OCI-LY1 (cell line): ENCODE measurements at regions not wholly inside any gene's neighbourhood (a gene's known extent, or its start where the extent isn't known, plus 50 kb on each side); places are given as distances from the start of the nearest gene placed in this dataset.

Experiments
- H2AFZ ChIP-seq: fragments of 200-600 bp; sonication (generic), shearing (Covaris generic); 2 replicates; pipeline ENCODE4 v1.6.0; 2014; ENCODE audit warnings: antibody characterized with exemption, mild to moderate bottlenecking, low read length
- H3F3A ChIP-seq: fragments of 200-600 bp; sonication (generic), shearing (Covaris generic); 2 replicates; pipeline ENCODE4 v1.6.0; 2014; ENCODE audit warnings: mild to moderate bottlenecking, antibody characterized with exemption, low read length, moderate library complexity; ENCODE audit not compliant: insufficient read depth
- H3K27ac ChIP-seq: fragments of 200-600 bp; sonication (generic); 2 replicates; pipeline ENCODE4 v1.5.1; 2014; ENCODE audit warnings: low read length, mixed run types, mild to moderate bottlenecking, low read depth; ENCODE audit not compliant: poor library complexity, severe bottlenecking
- H3K27me3 ChIP-seq: fragments of 200-600 bp; sonication (generic); 2 replicates; pipeline ENCODE4 v1.6.0; 2014; ENCODE audit warnings: antibody characterized with exemption, mild to moderate bottlenecking, low read length, moderate library complexity; ENCODE audit not compliant: insufficient read depth
- H3K36me3 ChIP-seq: fragments of 200-600 bp; sonication (generic); 2 replicates; pipeline ENCODE4 v1.6.1; 2014; ENCODE audit warnings: mild to moderate bottlenecking, antibody characterized with exemption, low read length, moderate library complexity, mixed read lengths; ENCODE audit not compliant: insufficient read depth
- H3K4me1 ChIP-seq: fragments of 200-600 bp; sonication (generic); 2 replicates; pipeline ENCODE4 v1.5.1; 2014; ENCODE audit warnings: mild to moderate bottlenecking, low read length, moderate library complexity; ENCODE audit not compliant: insufficient read depth, severe bottlenecking
- H3K4me2 ChIP-seq: fragments of 200-600 bp; sonication (generic), shearing (Covaris generic); 2 replicates; pipeline ENCODE4 v1.6.1; 2014; ENCODE audit warnings: low read length
- H3K4me3 ChIP-seq: fragments of 200-600 bp; sonication (generic); 2 replicates; pipeline ENCODE4 v1.5.1; 2014; ENCODE audit warnings: low read length, low read depth, mild to moderate bottlenecking, mixed read lengths; ENCODE audit not compliant: poor library complexity, severe bottlenecking
- H3K79me2 ChIP-seq: fragments of 200-600 bp; shearing (Covaris generic); 2 replicates; pipeline ENCODE4 v1.6.1; 2016; ENCODE audit warnings: mixed run types, low read length, mixed read lengths; ENCODE audit not compliant: insufficient read depth
- H3K9ac ChIP-seq: fragments of 200-600 bp; sonication (generic), shearing (Covaris generic); 2 replicates; pipeline ENCODE4 v1.6.1; 2014; ENCODE audit warnings: mild to moderate bottlenecking, low read length, mixed read lengths
- H3K9me2 ChIP-seq: fragments of 200-600 bp; sonication (generic), shearing (Covaris generic); 2 replicates; pipeline ENCODE4 v1.6.1; 2014; ENCODE audit warnings: low read depth, mild to moderate bottlenecking, low read length, mixed read lengths
- H3K9me3 ChIP-seq: fragments of 200-600 bp; shearing (Covaris generic); 2 replicates; pipeline ENCODE4 v1.6.1; 2014; ENCODE audit warnings: low read length, mixed read lengths
- H4K20me1 ChIP-seq: fragments of 200-600 bp; sonication (generic), shearing (Covaris generic); 2 replicates; pipeline ENCODE4 v1.6.0; 2016; ENCODE audit warnings: mild to moderate bottlenecking, low read length; ENCODE audit not compliant: insufficient read depth
- EZH2 ChIP-seq: fragments of 200-600 bp; sonication (generic), shearing (Covaris generic); IDR thresholded peaks from 2 replicates; pipeline ENCODE4 v1.8.0; 2017; ENCODE audit warnings: borderline replicate concordance, mixed run types, mild to moderate bottlenecking, antibody characterized with exemption, low read length, moderate library complexity, mixed read lengths
- TF ChIP-seq, protein P1 (sequence below): fragments of 200-600 bp; sonication (generic), shearing (Covaris generic); IDR thresholded peaks from 2 replicates; pipeline ENCODE4 v1.5.1; 2017; ENCODE audit warnings: mild to moderate bottlenecking, antibody characterized with exemption, low read length, moderate library complexity, mixed read lengths

GRCh38 chr15:62770111-62770660 lies 272.4 kb upstream of the TPM1 start:
- no peaks in the 10 kb centered on the region for H3K9me3 ChIP-seq
- no peak overlapping the region for H3K4me2 ChIP-seq
- H3K4me3 ChIP-seq, result no peak overlapping the region
- H3K4me1 ChIP-seq, result no peaks in the 10 kb centered on the region
- no peaks in the 10 kb centered on the region for H3F3A ChIP-seq
- H3K9ac ChIP-seq, result no peak overlapping the region
- H3K27ac ChIP-seq, result no peak overlapping the region
- H3K36me3 ChIP-seq, result no peaks in the 10 kb centered on the region
- no peak overlapping the region for H2AFZ ChIP-seq
- no peaks in the 10 kb centered on the region for H3K79me2 ChIP-seq
- no peaks in the 10 kb centered on the region for H3K27me3 ChIP-seq
- H3K9me2 ChIP-seq, result no peaks in the 10 kb centered on the region
- no peaks in the 10 kb centered on the region for H4K20me1 ChIP-seq
- TF ChIP-seq, protein P1, sequence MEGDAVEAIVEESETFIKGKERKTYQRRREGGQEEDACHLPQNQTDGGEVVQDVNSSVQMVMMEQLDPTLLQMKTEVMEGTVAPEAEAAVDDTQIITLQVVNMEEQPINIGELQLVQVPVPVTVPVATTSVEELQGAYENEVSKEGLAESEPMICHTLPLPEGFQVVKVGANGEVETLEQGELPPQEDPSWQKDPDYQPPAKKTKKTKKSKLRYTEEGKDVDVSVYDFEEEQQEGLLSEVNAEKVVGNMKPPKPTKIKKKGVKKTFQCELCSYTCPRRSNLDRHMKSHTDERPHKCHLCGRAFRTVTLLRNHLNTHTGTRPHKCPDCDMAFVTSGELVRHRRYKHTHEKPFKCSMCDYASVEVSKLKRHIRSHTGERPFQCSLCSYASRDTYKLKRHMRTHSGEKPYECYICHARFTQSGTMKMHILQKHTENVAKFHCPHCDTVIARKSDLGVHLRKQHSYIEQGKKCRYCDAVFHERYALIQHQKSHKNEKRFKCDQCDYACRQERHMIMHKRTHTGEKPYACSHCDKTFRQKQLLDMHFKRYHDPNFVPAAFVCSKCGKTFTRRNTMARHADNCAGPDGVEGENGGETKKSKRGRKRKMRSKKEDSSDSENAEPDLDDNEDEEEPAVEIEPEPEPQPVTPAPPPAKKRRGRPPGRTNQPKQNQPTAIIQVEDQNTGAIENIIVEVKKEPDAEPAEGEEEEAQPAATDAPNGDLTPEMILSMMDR, result no peak
- no peak for TF ChIP-seq EZH2

- H3K4me3 ChIP-seq, result no peak overlapping the region
- no peak overlapping the region for H3K4me2 ChIP-seq
- H3K4me1 ChIP-seq, result no peaks in the 10 kb centered on the region
- no peaks in the 10 kb centered on the region for H3K9me3 ChIP-seq
- H3K36me3 ChIP-seq, result no peaks in the 10 kb centered on the region
- H3K27ac ChIP-seq, result no peak overlapping the region
- H3F3A ChIP-seq, result no peaks in the 10 kb centered on the region
- no peak for TF ChIP-seq EZH2
- TF ChIP-seq, protein P1, result no peak
- no peak overlapping the region for H3K9ac ChIP-seq
- H2AFZ ChIP-seq, result no peak overlapping the region
- H3K79me2 ChIP-seq, result no peaks in the 10 kb centered on the region
- H4K20me1 ChIP-seq, result no peaks in the 10 kb centered on the region
- H3K27me3 ChIP-seq, result no peaks in the 10 kb centered on the region
- no peaks in the 10 kb centered on the region for H3K9me2 ChIP-seq
Measured at GRCh38 chr15:62770752-62771151, 271.8 kb upstream of the TPM1 start.

GRCh38 chr15:62771234-62771633 lies 271.3 kb upstream of the TPM1 start:
- Histone ChIP-seq H3K4me3 (no peak overlapping the region), H3K4me1 (no peaks in the 10 kb centered on the region), H3F3A (no peaks in the 10 kb centered on the region), H3K79me2 (no peaks in the 10 kb centered on the region), H3K9ac (no peak overlapping the region), H3K9me3 (no peaks in the 10 kb centered on the region), H4K20me1 (no peaks in the 10 kb centered on the region), H3K27ac (no peak overlapping the region), H3K36me3 (no peaks in the 10 kb centered on the region), H3K27me3 (no peaks in the 10 kb centered on the region), H2AFZ (no peak overlapping the region), H3K9me2 (no peaks in the 10 kb centered on the region), H3K4me2 (no peak overlapping the region)
- TF ChIP-seq, protein P1, result no peak
